Putamen (tissue), 1 donor: ENCODE measurements at regions not wholly inside any gene's neighbourhood (a gene's known extent, or its start where the extent isn't known, plus 50 kb on each side); places are given as distances from the start of the nearest gene placed in this dataset.

Experiments
- DNase-seq: peaks from one replicate; pipeline ENCODE4 v3.0.0-alpha.2; 2016; ENCODE audit warnings: low spot score

GRCh38 chr7:156155988-156156733 is 343.9 kb upstream of the SHH start:
- no peak for DNase-seq

- DNase-seq, result no peak
These were observed 341.3 kb upstream of the SHH start for GRCh38 chr7:156153590-156153989.

- no peak for DNase-seq
These were observed 340.1 kb upstream of the SHH start for GRCh38 chr7:156152390-156152789.

GRCh38 chr7:156151658-156152057 is 339.4 kb upstream of the SHH start:
- DNase-seq, result no peak

GRCh38 chr7:156151078-156151477 is 338.8 kb upstream of the SHH start:
- no peak for DNase-seq

GRCh38 chr7:156148995-156149394 is 336.7 kb upstream of the SHH start:
- DNase-seq, result no peak

GRCh38 chr7:156148547-156148946 is 336.3 kb upstream of the SHH start:
- no peak for DNase-seq

GRCh38 chr7:156147756-156148504 is 335.7 kb upstream of the SHH start:
- DNase-seq, result no peak

- DNase-seq, result no peak
These were observed 334.8 kb upstream of the SHH start for GRCh38 chr7:156147104-156147503.

- DNase-seq, result no peak
These were observed 333.7 kb upstream of the SHH start for GRCh38 chr7:156145996-156146395.

GRCh38 chr7:156145184-156145583 is 332.9 kb upstream of the SHH start:
- no peak for DNase-seq

- no peak for DNase-seq
These were observed 331.4 kb upstream of the SHH start for GRCh38 chr7:156143683-156144082.

GRCh38 chr7:156143158-156143557 is 330.9 kb upstream of the SHH start:
- no peak for DNase-seq

GRCh38 chr7:156141941-156142340 is 329.7 kb upstream of the SHH start:
- DNase-seq, result no peak

GRCh38 chr7:156140896-156141295 is 328.6 kb upstream of the SHH start:
- no peak for DNase-seq

GRCh38 chr7:156140447-156140846 is 328.2 kb upstream of the SHH start:
- DNase-seq, result no peak

- DNase-seq, result no peak
These were observed 327.4 kb upstream of the SHH start for GRCh38 chr7:156139633-156140032.

GRCh38 chr7:156139112-156139511 is 326.8 kb upstream of the SHH start:
- no peak for DNase-seq

GRCh38 chr7:156131881-156132280 is 319.6 kb upstream of the SHH start:
- no peak for DNase-seq

- no peak for DNase-seq
These were observed 317.3 kb upstream of the SHH start for GRCh38 chr7:156129522-156129921.

GRCh38 chr7:156128496-156128895 is 316.2 kb upstream of the SHH start:
- DNase-seq, result no peak

GRCh38 chr7:156127166-156128134 is 315.2 kb upstream of the SHH start:
- DNase-seq, result no peak
